KMS-11 (cell line): ENCODE measurements at regions not wholly inside any gene's neighbourhood (a gene's known extent, or its start where the extent isn't known, plus 50 kb on each side); places are given as distances from the start of the nearest gene placed in this dataset.

Experiments
- H2AFZ ChIP-seq: fragments of 200-600 bp; sonication (generic); 2 replicates; pipeline ENCODE4 v1.6.1; 2016; ENCODE audit warnings: antibody characterized with exemption, mixed run types, low read depth
- H3K27ac ChIP-seq: fragments of 200-600 bp; sonication (generic); 2 replicates; pipeline ENCODE4 v1.6.1; 2016; ENCODE audit warnings: mild to moderate bottlenecking, mixed run types
- H3K27me3 ChIP-seq: fragments of 200-600 bp; sonication (generic); 2 replicates; pipeline ENCODE4 v1.6.1; 2017; ENCODE audit warnings: mild to moderate bottlenecking, low read depth, mixed run types, moderate library complexity; ENCODE audit not compliant: insufficient read depth
- H3K36me3 ChIP-seq: fragments of 200-600 bp; sonication (generic); 2 replicates; pipeline ENCODE4 v1.6.1; 2017; ENCODE audit warnings: mild to moderate bottlenecking, mixed run types; ENCODE audit not compliant: insufficient read depth
- H3K4me1 ChIP-seq: fragments of 200-600 bp; sonication (generic); 2 replicates; pipeline ENCODE4 v1.6.1; 2016; ENCODE audit warnings: mild to moderate bottlenecking, low read depth, mixed run types; ENCODE audit not compliant: poor library complexity, severe bottlenecking
- H3K4me2 ChIP-seq: fragments of 200-600 bp; sonication (generic); 2 replicates; pipeline ENCODE4 v1.7.0; 2016; ENCODE audit warnings: mild to moderate bottlenecking, mixed run types
- H3K4me3 ChIP-seq: fragments of 200-600 bp; sonication (generic); IDR thresholded peaks from 2 replicates; pipeline ENCODE4 v1.6.1; 2017; ENCODE audit warnings: low read depth, low read length, mixed read lengths; ENCODE audit not compliant: insufficient read depth
- H3K79me2 ChIP-seq: fragments of 200-600 bp; sonication (generic); 2 replicates; pipeline ENCODE4 v1.6.1; 2016; ENCODE audit warnings: low read depth, mixed run types; ENCODE audit not compliant: insufficient read depth
- H3K9ac ChIP-seq: fragments of 200-600 bp; sonication (generic); 2 replicates; pipeline ENCODE4 v1.6.1; 2016; ENCODE audit warnings: mild to moderate bottlenecking, mixed run types
- H4K20me1 ChIP-seq: fragments of 200-600 bp; sonication (generic); 2 replicates; pipeline ENCODE4 v1.6.1; 2016; ENCODE audit warnings: mild to moderate bottlenecking, mixed run types; ENCODE audit not compliant: insufficient read depth
- TF ChIP-seq, protein P1 (sequence below): fragments of 200-600 bp; sonication (generic); conservative IDR thresholded peaks from 2 replicates; pipeline ENCODE4 v1.6.1; 2017; ENCODE audit warnings: low read depth, mild to moderate bottlenecking, antibody characterized with exemption, low read length, moderate library complexity, mixed read lengths

DNA sequence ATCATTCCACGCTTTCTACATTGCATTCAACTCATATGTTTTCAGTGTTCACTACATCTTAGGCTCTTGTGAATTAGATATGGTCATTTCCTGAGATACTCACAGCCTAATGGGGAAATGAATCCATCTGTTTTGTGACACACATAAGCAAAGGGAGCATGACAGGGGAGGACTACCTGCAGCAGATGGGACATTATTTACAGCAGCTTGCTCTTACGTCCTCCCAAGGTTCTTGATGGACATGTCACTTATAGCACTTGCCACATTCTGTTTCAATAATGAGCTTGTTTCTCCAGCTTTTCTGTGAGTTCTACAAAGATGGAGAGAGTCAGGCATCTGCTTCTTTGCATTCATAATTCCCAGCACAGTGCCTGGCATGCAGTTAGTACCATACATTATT is 1509.6 kb upstream of the TMEM132C start:
- Histone ChIP-seq H3K27ac (no peak overlapping the region), H3K36me3 (no peaks in the 10 kb centered on the region), H2AFZ (no peak overlapping the region), H3K27me3 (no peaks in the 10 kb centered on the region), H3K4me1 (no peaks in the 10 kb centered on the region), H3K9ac (no peak overlapping the region), H3K79me2 (no peaks in the 10 kb centered on the region), H3K4me2 (no peak overlapping the region), H3K4me3 (no peak overlapping the region), H4K20me1 (no peaks in the 10 kb centered on the region)
- TF ChIP-seq, protein P1, sequence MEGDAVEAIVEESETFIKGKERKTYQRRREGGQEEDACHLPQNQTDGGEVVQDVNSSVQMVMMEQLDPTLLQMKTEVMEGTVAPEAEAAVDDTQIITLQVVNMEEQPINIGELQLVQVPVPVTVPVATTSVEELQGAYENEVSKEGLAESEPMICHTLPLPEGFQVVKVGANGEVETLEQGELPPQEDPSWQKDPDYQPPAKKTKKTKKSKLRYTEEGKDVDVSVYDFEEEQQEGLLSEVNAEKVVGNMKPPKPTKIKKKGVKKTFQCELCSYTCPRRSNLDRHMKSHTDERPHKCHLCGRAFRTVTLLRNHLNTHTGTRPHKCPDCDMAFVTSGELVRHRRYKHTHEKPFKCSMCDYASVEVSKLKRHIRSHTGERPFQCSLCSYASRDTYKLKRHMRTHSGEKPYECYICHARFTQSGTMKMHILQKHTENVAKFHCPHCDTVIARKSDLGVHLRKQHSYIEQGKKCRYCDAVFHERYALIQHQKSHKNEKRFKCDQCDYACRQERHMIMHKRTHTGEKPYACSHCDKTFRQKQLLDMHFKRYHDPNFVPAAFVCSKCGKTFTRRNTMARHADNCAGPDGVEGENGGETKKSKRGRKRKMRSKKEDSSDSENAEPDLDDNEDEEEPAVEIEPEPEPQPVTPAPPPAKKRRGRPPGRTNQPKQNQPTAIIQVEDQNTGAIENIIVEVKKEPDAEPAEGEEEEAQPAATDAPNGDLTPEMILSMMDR: no peak

DNA sequence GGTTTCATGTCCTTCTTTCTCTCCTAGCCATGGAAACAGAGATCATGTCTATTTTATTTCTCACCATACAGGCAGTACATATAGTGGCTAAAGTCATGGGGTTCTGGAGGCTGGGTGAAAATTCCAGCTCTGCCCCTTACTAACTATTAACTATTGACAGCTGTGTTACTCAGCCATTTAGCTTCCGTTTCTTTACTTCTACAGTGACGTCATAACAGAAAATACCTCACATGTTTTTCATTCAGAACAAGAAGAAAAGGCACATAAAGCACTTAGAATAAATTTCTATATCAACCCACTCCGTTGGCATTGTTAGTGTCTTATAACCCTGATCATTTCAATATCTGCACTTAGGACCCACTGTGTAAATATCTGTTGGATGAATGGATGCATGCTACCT is 1506.9 kb upstream of the TMEM132C start:
- Histone ChIP-seq H3K4me1 (no peaks in the 10 kb centered on the region), H3K27me3 (no peaks in the 10 kb centered on the region), H4K20me1 (no peaks in the 10 kb centered on the region), H3K9ac (no peak overlapping the region), H3K4me2 (no peak overlapping the region), H3K79me2 (no peaks in the 10 kb centered on the region), H2AFZ (no peak overlapping the region), H3K4me3 (no peak overlapping the region), H3K36me3 (no peaks in the 10 kb centered on the region), H3K27ac (no peak overlapping the region)
- TF ChIP-seq, protein P1: no peak

DNA sequence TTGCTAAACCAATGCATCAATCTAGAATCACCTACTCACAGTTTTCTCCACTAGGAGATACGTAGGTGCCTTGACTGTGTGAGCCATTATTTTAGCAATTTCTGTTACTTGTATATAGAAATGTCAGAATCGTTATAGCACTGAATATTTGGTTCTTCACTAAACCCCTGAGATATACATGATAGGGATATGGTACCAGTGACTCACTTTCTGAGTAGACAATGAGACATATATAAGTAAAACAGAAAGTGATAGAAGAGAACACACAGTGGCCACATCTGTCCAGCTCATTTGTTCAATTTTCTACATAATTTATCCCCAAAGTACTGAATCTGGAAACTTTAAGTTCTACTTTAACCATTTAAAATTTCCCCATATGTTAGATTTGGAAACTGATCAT is 1505.5 kb upstream of the TMEM132C start:
- H3K4me2 ChIP-seq: no peak overlapping the region
- H2AFZ ChIP-seq: no peak overlapping the region
- no peaks in the 10 kb centered on the region for H3K4me1 ChIP-seq
- no peaks in the 10 kb centered on the region for H3K79me2 ChIP-seq
- H3K27ac ChIP-seq: no peak overlapping the region
- no peaks in the 10 kb centered on the region for H3K36me3 ChIP-seq
- TF ChIP-seq, protein P1: no peak
- H3K4me3 ChIP-seq: no peak overlapping the region
- H4K20me1 ChIP-seq: no peaks in the 10 kb centered on the region
- H3K9ac ChIP-seq: no peak overlapping the region
- H3K27me3 ChIP-seq: no peaks in the 10 kb centered on the region

DNA sequence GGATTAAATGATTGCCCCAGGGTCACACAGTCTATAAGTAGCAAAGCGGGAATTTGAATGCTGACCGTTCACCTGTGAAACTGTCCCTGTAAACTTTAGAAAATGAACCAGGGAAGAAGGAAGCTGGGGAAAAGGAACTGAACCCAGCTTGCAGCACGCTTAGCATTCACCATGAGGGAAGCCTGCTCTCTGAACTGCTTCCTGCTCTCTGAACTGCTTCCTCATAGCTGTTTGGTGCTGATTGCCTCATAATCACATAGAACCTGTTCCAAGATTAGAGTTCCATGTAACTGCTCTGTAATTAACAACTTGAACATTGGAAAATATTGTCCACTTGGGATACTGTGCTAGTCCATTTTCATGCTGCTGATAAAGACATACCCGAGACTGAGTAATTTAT is 1504.8 kb upstream of the TMEM132C start:
- H3K4me2 ChIP-seq: no peak overlapping the region
- H3K79me2 ChIP-seq: no peaks in the 10 kb centered on the region
- no peak overlapping the region for H3K9ac ChIP-seq
- no peak overlapping the region for H3K4me3 ChIP-seq
- H3K27ac ChIP-seq: no peak overlapping the region
- no peaks in the 10 kb centered on the region for H3K27me3 ChIP-seq
- H3K4me1 ChIP-seq: no peaks in the 10 kb centered on the region
- TF ChIP-seq, protein P1: no peak
- no peaks in the 10 kb centered on the region for H3K36me3 ChIP-seq
- no peaks in the 10 kb centered on the region for H4K20me1 ChIP-seq
- H2AFZ ChIP-seq: no peak overlapping the region

DNA sequence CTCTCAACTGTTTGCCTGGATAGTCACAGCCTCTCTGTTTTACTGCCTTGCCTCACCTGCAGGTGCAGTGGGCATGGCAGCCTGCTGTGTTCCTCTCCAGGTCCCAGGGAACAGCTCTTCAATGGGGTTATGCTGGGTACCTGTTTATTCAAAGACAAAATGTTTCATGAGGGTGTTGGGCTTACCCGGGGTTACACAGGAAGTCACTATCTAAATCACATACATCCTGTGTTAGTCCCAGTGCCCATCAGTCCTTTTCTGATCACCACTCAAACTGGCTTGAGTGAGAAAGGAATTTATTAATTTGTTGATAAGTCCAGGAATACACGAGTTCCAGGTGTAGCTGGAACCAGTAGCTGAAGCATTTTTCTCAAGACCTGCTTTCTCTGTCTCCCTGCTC is 1503.6 kb upstream of the TMEM132C start:
- Histone ChIP-seq H3K9ac (no peak overlapping the region), H3K36me3 (no peaks in the 10 kb centered on the region), H3K4me2 (no peak overlapping the region), H2AFZ (no peak overlapping the region), H3K27me3 (no peaks in the 10 kb centered on the region), H3K27ac (no peak overlapping the region), H3K79me2 (no peaks in the 10 kb centered on the region), H3K4me1 (no peaks in the 10 kb centered on the region), H4K20me1 (no peaks in the 10 kb centered on the region), H3K4me3 (no peak overlapping the region)
- TF ChIP-seq, protein P1: no peak
